ENCODE measurements at regions not wholly inside any gene's neighbourhood (a gene's known extent, or its start where the extent isn't known, plus 50 kb on each side); places are given as distances from the start of the nearest gene placed in this dataset.

- TF ChIP-seq CTCF (IDR thresholded peaks at IDR 0.05; ENCODE audit: insufficient read depth, low read length, poor library complexity, severe bottlenecking), result no peak
- DNase-seq (ENCODE audit: low read depth), result no peak
- H3K27me3 ChIP-seq (ENCODE audit: control insufficient read depth, insufficient read depth, low read length), result no peaks in the 10 kb centered on the region
- H3K4me3 ChIP-seq (ENCODE audit: low read depth, low read length), result no peak overlapping the region
- H3K36me3 ChIP-seq (ENCODE audit: control insufficient read depth, insufficient read depth, low read length), result no peaks in the 10 kb centered on the region
Observed at GRCh38 chr10:83734278-83734677, 405.0 kb upstream of the GHITM start.

GRCh38 chr10:83736008-83736407 lies 403.3 kb upstream of the GHITM start:
- H3K36me3 ChIP-seq (ENCODE audit: control insufficient read depth, insufficient read depth, low read length), result no peaks in the 10 kb centered on the region
- no peak for TF ChIP-seq CTCF (IDR thresholded peaks at IDR 0.05; ENCODE audit: insufficient read depth, low read length, poor library complexity, severe bottlenecking)
- H3K4me3 ChIP-seq (ENCODE audit: low read depth, low read length), result no peak overlapping the region
- DNase-seq (ENCODE audit: low read depth), result no peak
- H3K27me3 ChIP-seq (ENCODE audit: control insufficient read depth, insufficient read depth, low read length), result no peaks in the 10 kb centered on the region

- TF ChIP-seq CTCF (IDR thresholded peaks at IDR 0.05; ENCODE audit: insufficient read depth, low read length, poor library complexity, severe bottlenecking), result no peak
- Histone ChIP-seq H3K27me3 (ENCODE audit: control insufficient read depth, insufficient read depth, low read length) (no peaks in the 10 kb centered on the region), H3K4me3 (ENCODE audit: low read depth, low read length) (no peak overlapping the region), H3K36me3 (ENCODE audit: control insufficient read depth, insufficient read depth, low read length) (no peaks in the 10 kb centered on the region)
- DNase-seq (ENCODE audit: low read depth), result no peak
Observed at GRCh38 chr10:83750604-83751003, 388.7 kb upstream of the GHITM start.

GRCh38 chr10:83753490-83753889 lies 385.8 kb upstream of the GHITM start:
- DNase-seq (ENCODE audit: low read depth), result no peak
- Histone ChIP-seq H3K36me3 (ENCODE audit: control insufficient read depth, insufficient read depth, low read length) (no peaks in the 10 kb centered on the region), H3K4me3 (ENCODE audit: low read depth, low read length) (no peak overlapping the region), H3K27me3 (ENCODE audit: control insufficient read depth, insufficient read depth, low read length) (no peaks in the 10 kb centered on the region)
- no peak for TF ChIP-seq CTCF (IDR thresholded peaks at IDR 0.05; ENCODE audit: insufficient read depth, low read length, poor library complexity, severe bottlenecking)

- no peak for DNase-seq (ENCODE audit: low read depth)
- no peak for TF ChIP-seq CTCF (IDR thresholded peaks at IDR 0.05; ENCODE audit: insufficient read depth, low read length, poor library complexity, severe bottlenecking)
- H3K36me3 ChIP-seq (ENCODE audit: control insufficient read depth, insufficient read depth, low read length), result no peaks in the 10 kb centered on the region
- H3K27me3 ChIP-seq (ENCODE audit: control insufficient read depth, insufficient read depth, low read length), result no peaks in the 10 kb centered on the region
- H3K4me3 ChIP-seq (ENCODE audit: low read depth, low read length), result no peak overlapping the region
Observed at GRCh38 chr10:83754857-83755256, 384.5 kb upstream of the GHITM start.

- no peak for DNase-seq (ENCODE audit: low read depth)
- Histone ChIP-seq H3K4me3 (ENCODE audit: low read depth, low read length) (no peak overlapping the region), H3K36me3 (ENCODE audit: control insufficient read depth, insufficient read depth, low read length) (no peaks in the 10 kb centered on the region), H3K27me3 (ENCODE audit: control insufficient read depth, insufficient read depth, low read length) (no peaks in the 10 kb centered on the region)
- no peak for TF ChIP-seq CTCF (IDR thresholded peaks at IDR 0.05; ENCODE audit: insufficient read depth, low read length, poor library complexity, severe bottlenecking)
Observed at GRCh38 chr10:83760142-83760541, 379.2 kb upstream of the GHITM start.

All from kidney epithelial cell (primary cell).